Muscle of leg (tissue), 3 donors: ENCODE measurements at regions not wholly inside any gene's neighbourhood (a gene's known extent, or its start where the extent isn't known, plus 50 kb on each side); places are given as distances from the start of the nearest gene placed in this dataset.

Experiments used
- DNase-seq: peaks from one replicate; pipeline ENCODE4 v3.0.0; 2013
- H3K27ac ChIP-seq: one replicate; pipeline ENCODE4 v1.5.1; 2013; ENCODE audit warnings: mild to moderate bottlenecking, low read length, control low read depth
- H3K27me3 ChIP-seq: one replicate; pipeline ENCODE4 v1.6.1; 2013; ENCODE audit warnings: low read length; ENCODE audit not compliant: control insufficient read depth, insufficient read depth
- H3K36me3 ChIP-seq: one replicate; pipeline ENCODE4 v1.6.1; 2013; ENCODE audit warnings: low read length; ENCODE audit not compliant: control insufficient read depth, insufficient read depth
- H3K4me1 ChIP-seq: one replicate; pipeline ENCODE4 v1.6.1; 2013; ENCODE audit warnings: low read length; ENCODE audit not compliant: control insufficient read depth, insufficient read depth
- H3K4me3 ChIP-seq: one replicate; pipeline ENCODE4 v1.5.1; 2013; ENCODE audit warnings: low read length, control low read depth
- H3K9me3 ChIP-seq: replicated peaks from 2 replicates; pipeline ENCODE4 v1.6.1; 2013; ENCODE audit warnings: low read depth, low read length; ENCODE audit not compliant: control insufficient read depth
- WGBS: methylation state at CpG from one replicate; pipeline ENCODE4 v1.1.5; 2013; ENCODE audit warnings: missing lambda C conversion rate; ENCODE audit not compliant: insufficient coverage; 5-methylcytosine and 5-hydroxymethylcytosine counted together

DNA sequence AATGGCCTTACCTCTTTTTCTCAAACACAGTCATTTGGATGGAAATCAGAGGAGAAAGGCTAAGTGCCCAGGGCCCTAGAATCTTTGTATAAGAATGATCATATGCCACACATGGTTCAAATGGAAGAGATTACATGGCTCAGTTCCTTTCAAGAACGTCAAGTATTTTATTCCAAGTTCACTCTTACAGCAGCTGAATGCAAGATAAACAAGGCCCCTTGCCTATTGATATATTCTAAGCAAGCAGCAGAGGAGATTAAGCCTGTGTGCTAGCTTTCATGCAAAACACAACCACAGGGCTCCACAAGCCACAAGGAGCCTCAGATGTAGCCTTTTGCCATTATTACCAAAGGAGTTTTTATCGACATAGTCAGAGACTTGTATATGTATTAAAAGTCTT, 55.3 kb upstream of the SLCO6A1 start:
- Histone ChIP-seq H3K27me3 (no peaks in the 10 kb centered on the region), H3K4me3 (no peak overlapping the region), H3K4me1 (no peaks in the 10 kb centered on the region), H3K36me3 (no peaks in the 10 kb centered on the region), H3K9me3 (no peaks in the 10 kb centered on the region), H3K27ac (no peak overlapping the region)
- WGBS: no CpG with 5 or more reads among the region's 2 CpGs
- DNase-seq: no peak

DNA sequence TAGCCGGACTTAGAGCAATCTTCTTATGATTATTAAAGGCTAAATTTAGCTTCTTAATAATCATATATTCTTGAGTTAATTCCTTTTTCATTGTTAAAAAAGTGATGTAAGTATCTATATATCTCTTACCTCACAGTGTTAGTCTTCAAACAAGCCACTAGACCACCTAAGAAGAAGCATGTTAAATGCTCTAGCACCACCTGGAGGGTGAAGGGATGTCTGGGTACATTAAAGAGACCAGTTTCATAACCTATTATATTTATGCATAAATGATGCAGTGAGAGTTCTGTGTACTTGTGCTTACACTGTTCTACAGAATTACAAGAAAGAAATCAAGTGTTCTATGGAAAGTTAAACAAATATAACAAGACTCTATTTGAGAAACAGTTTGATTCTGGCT, 55.9 kb upstream of the SLCO6A1 start:
- H3K36me3 ChIP-seq: no peaks in the 10 kb centered on the region
- WGBS: no CpG with 5 or more reads among the region's 1 CpG
- no peaks in the 10 kb centered on the region for H3K4me1 ChIP-seq
- no peaks in the 10 kb centered on the region for H3K9me3 ChIP-seq
- no peaks in the 10 kb centered on the region for H3K27me3 ChIP-seq
- DNase-seq: peak; percentile 42
- H3K4me3 ChIP-seq: no peak overlapping the region
- no peak overlapping the region for H3K27ac ChIP-seq

DNA sequence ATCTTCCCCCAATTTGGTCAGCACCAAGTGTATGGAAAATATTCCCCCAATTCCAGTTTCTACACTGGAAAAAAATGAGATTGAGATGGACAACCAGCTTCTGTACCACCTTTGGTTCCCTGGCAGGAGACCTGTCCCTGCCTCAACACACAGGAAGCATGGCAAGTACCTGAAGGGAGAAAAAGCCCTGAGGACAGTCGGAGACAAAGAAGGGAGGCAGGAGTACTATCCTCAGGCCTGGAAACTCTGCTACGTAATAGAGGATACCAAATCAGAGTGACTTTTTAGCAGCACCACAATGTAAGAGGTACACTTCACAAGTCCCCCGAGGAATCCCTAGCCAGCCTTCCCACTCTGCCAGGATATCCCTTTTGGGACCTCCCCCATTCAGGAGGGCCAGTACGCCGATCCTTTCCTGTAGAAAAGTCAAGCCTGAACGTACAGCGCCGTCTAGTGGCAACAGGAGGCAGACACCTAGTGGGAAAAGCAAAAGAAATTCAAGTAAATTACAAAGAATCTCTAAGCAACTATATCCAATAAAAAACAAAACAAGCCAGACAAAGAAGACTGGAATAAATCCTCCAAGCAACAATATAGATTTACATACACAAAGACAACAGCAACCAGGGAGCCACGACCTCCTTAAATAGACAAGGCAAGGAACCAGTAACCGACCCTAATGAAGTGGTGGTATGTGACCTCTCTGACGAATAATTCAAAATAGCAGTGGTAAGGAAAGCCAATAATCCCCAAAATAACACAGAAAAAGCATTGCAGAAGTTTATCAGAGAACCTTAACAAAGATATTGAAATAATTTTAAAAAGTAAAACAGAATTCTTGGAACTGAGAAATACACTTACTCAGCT, 63.3 kb upstream of the SLCO6A1 start:
- Histone ChIP-seq H3K27ac (no peak overlapping the region), H3K36me3 (no peaks in the 10 kb centered on the region), H3K27me3 (no peaks in the 10 kb centered on the region), H3K4me3 (no peak overlapping the region), H3K4me1 (no peaks in the 10 kb centered on the region), H3K9me3 (no peaks in the 10 kb centered on the region)
- peak; percentile 20 for DNase-seq
- no CpG with 5 or more reads among the region's 11 CpGs for WGBS

DNA sequence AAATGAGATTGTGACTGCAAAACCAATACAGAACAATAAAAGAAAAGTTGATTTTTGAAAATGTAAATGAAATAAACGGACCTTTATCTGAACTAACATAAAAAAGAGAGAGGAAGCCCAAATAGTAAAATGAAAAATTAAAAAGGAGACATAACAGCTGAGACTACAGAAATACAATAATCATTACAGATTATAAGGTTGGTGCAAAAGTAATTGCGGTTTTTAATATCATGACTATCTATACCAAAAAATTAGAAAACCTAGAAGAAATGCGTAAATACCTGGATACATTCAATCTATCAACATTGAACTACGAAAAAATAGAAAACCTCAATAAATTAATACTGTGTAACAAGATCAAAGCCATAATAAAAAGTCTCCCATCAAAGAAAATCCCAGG, 71.9 kb upstream of the SLCO6A1 start:
- H3K4me1 ChIP-seq: no peaks in the 10 kb centered on the region
- no peak overlapping the region for H3K4me3 ChIP-seq
- H3K27ac ChIP-seq: no peak overlapping the region
- no peaks in the 10 kb centered on the region for H3K9me3 ChIP-seq
- no peak for DNase-seq
- no CpG with 5 or more reads among the region's 4 CpGs for WGBS
- H3K36me3 ChIP-seq: no peaks in the 10 kb centered on the region
- no peaks in the 10 kb centered on the region for H3K27me3 ChIP-seq

DNA sequence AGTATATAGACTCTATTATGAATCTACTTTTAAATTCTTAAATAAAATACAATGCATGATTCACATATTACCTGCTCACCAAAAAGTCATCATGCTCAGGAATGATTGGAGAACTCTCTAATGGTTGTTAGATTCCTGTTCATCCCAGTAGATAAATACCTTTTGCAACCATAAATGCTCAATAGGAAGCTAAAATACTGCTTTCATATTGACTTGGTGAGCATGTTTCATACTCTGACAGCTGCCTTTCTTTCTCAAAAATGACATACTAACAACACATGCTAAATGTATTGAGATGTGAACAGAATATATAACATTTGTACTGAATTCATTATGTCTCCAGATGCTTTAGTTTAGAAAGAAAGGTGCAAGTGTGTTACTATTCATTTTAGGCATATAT, 79.6 kb upstream of the SLCO6A1 start:
- H3K27ac ChIP-seq: no peak overlapping the region
- H3K27me3 ChIP-seq: no peaks in the 10 kb centered on the region
- H3K4me3 ChIP-seq: no peak overlapping the region
- no peak for DNase-seq
- H3K36me3 ChIP-seq: no peaks in the 10 kb centered on the region
- no peaks in the 10 kb centered on the region for H3K9me3 ChIP-seq
- H3K4me1 ChIP-seq: no peaks in the 10 kb centered on the region

DNA sequence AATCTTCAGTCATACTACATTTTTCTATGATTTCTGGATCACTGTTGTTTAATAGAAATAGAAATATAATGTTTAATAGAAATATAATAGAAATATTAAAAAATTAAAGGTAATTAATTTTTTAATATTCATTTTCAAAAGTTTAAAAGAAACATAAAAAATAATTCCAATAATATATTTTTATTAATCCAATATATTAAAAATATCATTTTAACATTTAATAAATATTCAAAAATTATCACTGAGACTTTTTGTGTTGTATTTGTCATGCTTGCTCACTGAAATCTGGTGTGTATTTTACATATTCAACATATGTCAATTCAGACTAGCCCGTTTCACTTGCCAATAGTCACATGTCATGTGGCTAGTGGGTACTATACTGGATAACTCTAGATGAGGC, 80.6 kb upstream of the SLCO6A1 start:
- H3K4me1 ChIP-seq: no peaks in the 10 kb centered on the region
- no peaks in the 10 kb centered on the region for H3K9me3 ChIP-seq
- WGBS: no CpG with 5 or more reads among the region's 1 CpG
- H3K27ac ChIP-seq: no peak overlapping the region
- no peaks in the 10 kb centered on the region for H3K36me3 ChIP-seq
- no peaks in the 10 kb centered on the region for H3K27me3 ChIP-seq
- H3K4me3 ChIP-seq: no peak overlapping the region
- DNase-seq: no peak

DNA sequence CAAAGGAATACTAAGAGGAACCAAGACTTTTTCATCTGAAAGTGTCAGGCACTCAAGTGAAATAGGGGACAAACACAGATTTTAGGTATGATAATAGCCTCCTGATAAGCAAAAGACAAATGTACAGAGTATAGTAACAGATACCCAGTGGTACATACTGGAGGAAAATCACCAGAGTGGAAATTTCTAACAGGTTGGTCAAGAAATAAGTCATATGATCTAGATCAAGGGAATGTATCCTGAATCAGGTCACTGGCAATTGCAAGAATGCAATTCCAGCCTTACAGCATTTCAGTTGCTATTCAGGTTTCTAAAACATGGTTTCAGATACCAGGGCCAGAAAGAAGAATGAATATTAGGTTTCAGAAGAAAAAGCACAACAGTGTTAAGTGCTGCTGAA, 82.2 kb upstream of the SLCO6A1 start:
- H3K27ac ChIP-seq: no peak overlapping the region
- DNase-seq: no peak
- H3K36me3 ChIP-seq: no peaks in the 10 kb centered on the region
- no peaks in the 10 kb centered on the region for H3K27me3 ChIP-seq
- no peak overlapping the region for H3K4me3 ChIP-seq
- no peaks in the 10 kb centered on the region for H3K9me3 ChIP-seq
- H3K4me1 ChIP-seq: no peaks in the 10 kb centered on the region

DNA sequence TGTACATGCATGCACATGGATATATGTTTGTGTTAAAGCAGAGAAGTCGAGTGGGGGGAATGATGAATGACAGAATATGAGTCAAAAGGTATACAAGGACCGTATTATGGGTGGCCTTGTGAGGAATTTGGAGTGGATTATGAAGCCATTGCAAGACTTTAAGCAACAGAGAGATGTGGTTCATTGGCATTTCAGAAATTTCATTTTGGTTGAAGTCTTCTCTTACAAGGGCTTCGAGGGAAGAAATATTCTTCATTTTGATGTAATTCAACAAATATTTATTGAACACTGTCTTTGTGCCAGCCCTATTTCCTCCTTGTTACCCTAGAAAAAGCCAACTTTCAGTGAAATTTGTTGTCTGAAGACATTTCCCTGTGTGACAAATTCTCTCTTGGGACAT, 83.9 kb upstream of the SLCO6A1 start:
- no peaks in the 10 kb centered on the region for H3K9me3 ChIP-seq
- H3K4me3 ChIP-seq: no peak overlapping the region
- no peak for DNase-seq
- WGBS: 82% methylated on average over 2 of the region's 3 CpGs
- H3K27ac ChIP-seq: no peak overlapping the region
- H3K36me3 ChIP-seq: no peaks in the 10 kb centered on the region
- H3K4me1 ChIP-seq: no peaks in the 10 kb centered on the region
- H3K27me3 ChIP-seq: no peaks in the 10 kb centered on the region

DNA sequence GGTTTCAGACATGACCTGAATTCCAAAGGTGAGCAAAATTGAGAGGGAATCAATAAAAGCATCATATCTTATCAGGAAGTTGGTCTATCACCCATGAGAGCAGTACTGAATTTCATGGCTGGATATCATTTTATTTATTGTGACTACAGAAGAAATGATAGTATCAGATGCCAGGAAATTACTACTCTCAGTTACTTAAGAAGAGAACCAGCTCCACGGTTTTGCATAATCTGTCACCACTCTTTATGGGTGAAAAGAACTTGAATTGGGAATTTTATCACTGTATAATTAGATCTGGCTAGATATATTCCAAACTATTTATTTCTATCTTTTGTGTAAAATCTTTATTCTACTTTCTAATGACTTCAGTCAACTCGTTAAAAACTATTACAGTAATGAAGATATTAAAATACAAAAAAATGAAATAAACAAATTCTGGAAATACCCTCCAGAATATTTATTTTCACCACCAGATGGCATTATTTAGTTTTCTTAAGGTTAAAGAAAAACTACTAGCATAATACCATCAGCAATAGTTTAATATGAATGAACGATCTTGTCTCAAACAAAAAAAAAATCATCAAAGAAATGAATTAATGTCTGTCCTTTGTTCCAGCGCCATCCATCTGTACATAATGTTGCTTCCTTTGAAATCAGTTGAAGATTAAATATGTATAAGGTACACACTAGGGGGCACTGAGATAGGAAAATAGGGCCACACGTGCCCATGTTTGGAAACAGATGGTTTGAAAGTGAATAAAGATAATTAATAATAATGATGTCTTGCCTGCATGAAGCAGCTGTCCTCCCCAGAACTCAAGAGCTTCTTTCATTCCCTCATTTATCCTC, 84.7 kb upstream of the SLCO6A1 start:
- no peaks in the 10 kb centered on the region for H3K36me3 ChIP-seq
- no peak overlapping the region for H3K27ac ChIP-seq
- no peak overlapping the region for H3K4me3 ChIP-seq
- DNase-seq: peak; percentile 20
- no peaks in the 10 kb centered on the region for H3K27me3 ChIP-seq
- WGBS: no CpG with 5 or more reads among the region's 5 CpGs
- H3K4me1 ChIP-seq: no peaks in the 10 kb centered on the region
- no peaks in the 10 kb centered on the region for H3K9me3 ChIP-seq

DNA sequence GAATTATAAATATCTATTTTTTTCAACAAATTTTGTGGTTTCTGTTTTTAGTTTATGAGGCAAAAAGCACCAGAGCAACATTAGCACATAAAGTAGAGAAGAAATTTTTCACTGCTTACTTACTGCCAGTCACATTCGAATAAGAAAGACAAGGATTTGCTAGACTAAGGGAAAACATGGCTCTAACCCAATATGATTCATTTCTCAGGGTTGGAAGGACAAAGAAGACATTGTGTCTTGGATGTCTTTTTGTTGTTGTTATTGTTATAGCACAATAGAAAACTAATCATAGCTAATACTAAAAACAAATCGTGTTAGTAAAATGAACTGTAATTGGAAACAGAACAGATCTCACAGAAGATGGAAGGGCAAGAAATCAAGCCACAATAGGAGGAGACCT, 90.9 kb upstream of the SLCO6A1 start:
- Histone ChIP-seq H3K36me3 (no peaks in the 10 kb centered on the region), H3K27ac (no peak overlapping the region), H3K4me3 (no peak overlapping the region), H3K27me3 (no peaks in the 10 kb centered on the region), H3K4me1 (no peaks in the 10 kb centered on the region), H3K9me3 (no peaks in the 10 kb centered on the region)
- no CpG with 5 or more reads among the region's 2 CpGs for WGBS
- peak; percentile 6 for DNase-seq
